H1 (cell line): ENCODE measurements at regions not wholly inside any gene's neighbourhood (a gene's known extent, or its start where the extent isn't known, plus 50 kb on each side); places are given as distances from the start of the nearest gene placed in this dataset.

Experiments
- CTCF ChIA-PET: fragments of 300-600 bp; sonication (Branson Sonifier 250); formaldehyde crosslinking; loops from one replicate; lab custom pipeline; 2021; ENCODE audit not compliant: partially characterized antibody; lab: Charles Lee
- POLR2A ChIA-PET: fragments of 300-600 bp; sonication (Branson Sonifier 250); formaldehyde crosslinking; loops from one replicate; lab custom pipeline; 2021; ENCODE audit warnings: inconsistent platforms; ENCODE audit not compliant: partially characterized antibody; lab: Charles Lee
- DNase-seq, 2 experiments: peaks; one replicate each; pipeline versions ENCODE4 v3.0.0 to v3.0.0-alpha.2; 2010 to 2022; ENCODE audit warnings: low spot score in 2 of 2, low read depth in 1 of 2, mixed read lengths in 1 of 2
- FAIRE-seq: peaks from 2 replicates; lab custom pipeline; 2011; peaks lifted over from hg19 to GRCh38; lab: Jason Lieb, UNC
- H2AFZ ChIP-seq: 2 replicates; pipeline ENCODE4 v1.8.1; 2012; ENCODE audit warnings: low read length, inconsistent platforms
- H2AK5ac ChIP-seq: 2 replicates; pipeline ENCODE4 v1.6.1; 2013; ENCODE audit warnings: low read depth, low read length
- H2BK120ac ChIP-seq: replicated peaks from 2 replicates; pipeline ENCODE3; 2013; ENCODE audit warnings: low read depth, low read length, inconsistent platforms
- H2BK12ac ChIP-seq: 2 replicates; pipeline ENCODE4 v1.6.1; 2013; ENCODE audit warnings: low read depth, low read length
- H2BK15ac ChIP-seq: 2 replicates; pipeline ENCODE4 v1.6.1; 2013; ENCODE audit warnings: low read length
- H2BK20ac ChIP-seq: 2 replicates; pipeline ENCODE4 v1.6.1; 2013; ENCODE audit warnings: low read length
- H2BK5ac ChIP-seq: 2 replicates; pipeline ENCODE4 v1.6.1; 2013; ENCODE audit warnings: low read depth, low read length
- H3K14ac ChIP-seq: 2 replicates; pipeline ENCODE4 v1.6.1; 2013; ENCODE audit warnings: inconsistent platforms; ENCODE audit not compliant: insufficient read length
- H3K18ac ChIP-seq: 2 replicates; pipeline ENCODE4 v1.6.1; 2013; ENCODE audit warnings: low read length; ENCODE audit errors: extremely low read depth
- H3K23ac ChIP-seq: 2 replicates; pipeline ENCODE4 v1.6.1; 2013; ENCODE audit warnings: inconsistent platforms; ENCODE audit not compliant: insufficient read length
- H3K23me2 ChIP-seq: 2 replicates; pipeline ENCODE4 v1.6.1; 2013; ENCODE audit warnings: low read depth, low read length
- H3K27ac ChIP-seq: 2 replicates; pipeline ENCODE4 v1.6.1; 2011; ENCODE audit warnings: low read depth, low read length, inconsistent platforms
- H3K27me3 ChIP-seq, 4 experiments: replicated peaks in 1 of 4; 1 replicate in 1 of 4; 2 replicates in 3 of 4; pipeline versions ENCODE4 v1.6.1 to v1.8.1; 2011 to 2013; ENCODE audit warnings: low read length in 3 of 4, mild to moderate bottlenecking in 3 of 4, inconsistent platforms in 2 of 4, mixed read lengths in 2 of 4, moderate library complexity in 1 of 4; ENCODE audit not compliant: control insufficient read depth in 3 of 4, insufficient read depth in 3 of 4; ENCODE audit errors: extremely low read depth in 1 of 4
- H3K36me3 ChIP-seq, 4 experiments: 2 replicates each; pipeline versions ENCODE4 v1.6.1 to v1.8.1; 2011 to 2013; ENCODE audit warnings: mild to moderate bottlenecking in 4 of 4, low read length in 3 of 4, moderate library complexity in 2 of 4, control low read depth in 1 of 4, inconsistent platforms in 1 of 4; ENCODE audit not compliant: insufficient read depth in 4 of 4, control insufficient read depth in 2 of 4
- H3K4ac ChIP-seq: replicated peaks from 2 replicates; pipeline ENCODE3; 2013; ENCODE audit warnings: low read length, low read depth, mixed read lengths, inconsistent platforms; ENCODE audit not compliant: insufficient read length
- H3K4me1 ChIP-seq, 4 experiments: replicated peaks in 1 of 4; 1 replicate in 1 of 4; 2 replicates in 3 of 4; pipeline versions ENCODE4 v1.6.1 to v1.8.1; 2011 to 2013; ENCODE audit warnings: low read length in 3 of 4, inconsistent platforms in 2 of 4, mixed read lengths in 1 of 4; ENCODE audit not compliant: insufficient read depth in 4 of 4, control insufficient read depth in 3 of 4
- H3K4me2 ChIP-seq, 2 experiments: 2 replicates each; pipeline versions ENCODE4 v1.6.1 to v1.8.1; 2011 to 2013; ENCODE audit warnings: low read depth in 2 of 2, low read length in 2 of 2, control low read depth in 1 of 2, inconsistent platforms in 1 of 2, mild to moderate bottlenecking in 1 of 2; ENCODE audit not compliant: insufficient read depth in 1 of 2
- H3K4me3 ChIP-seq, 4 experiments: fragments of 200-600, 300-600 bp in 1 of 4; sonication (generic), shearing (Covaris generic), sonication (Bioruptor Twin) in 1 of 4; 2 replicates each; pipeline versions ENCODE4 v1.5.1 to v1.8.1; 2011 to 2016; ENCODE audit warnings: low read length in 4 of 4, low read depth in 3 of 4, control low read depth in 2 of 4, inconsistent platforms in 2 of 4, mild to moderate bottlenecking in 2 of 4, mixed read lengths in 1 of 4, moderate library complexity in 1 of 4; ENCODE audit not compliant: insufficient read depth in 2 of 4; ENCODE audit errors: extremely low read depth in 1 of 4
- H3K56ac ChIP-seq: replicated peaks from 2 replicates; pipeline ENCODE3; 2013; ENCODE audit warnings: low read depth, mild to moderate bottlenecking, mixed read lengths, low read length, inconsistent platforms; ENCODE audit not compliant: insufficient read length
- H3K79me1 ChIP-seq: 2 replicates; pipeline ENCODE4 v1.6.1; 2013; ENCODE audit warnings: low read depth, low read length, control low read depth
- H3K79me2 ChIP-seq, 2 experiments: 2 replicates each; pipeline versions ENCODE4 v1.6.1 to v1.8.1; 2012 to 2013; ENCODE audit warnings: low read length in 2 of 2, mild to moderate bottlenecking in 2 of 2, inconsistent platforms in 1 of 2; ENCODE audit not compliant: insufficient read depth in 2 of 2, control insufficient read depth in 1 of 2
- H3K9ac ChIP-seq, 4 experiments: replicated peaks in 1 of 4; 1 replicate in 1 of 4; 2 replicates in 3 of 4; pipeline versions ENCODE4 v1.6.1 to v1.8.1; 2011 to 2013; ENCODE audit warnings: low read depth in 3 of 4, low read length in 3 of 4, control low read depth in 2 of 4, mild to moderate bottlenecking in 2 of 4, moderate library complexity in 2 of 4, inconsistent platforms in 1 of 4; ENCODE audit errors: extremely low read depth in 1 of 4
- H3K9me3 ChIP-seq, 2 experiments: 2 replicates each; pipeline versions ENCODE4 v1.6.1 to v1.8.1; 2012 to 2013; ENCODE audit warnings: mild to moderate bottlenecking in 2 of 2, moderate library complexity in 2 of 2, control low read depth in 1 of 2, inconsistent platforms in 1 of 2, low read depth in 1 of 2, low read length in 1 of 2, mixed read lengths in 1 of 2; ENCODE audit not compliant: insufficient read depth in 2 of 2
- H4K20me1 ChIP-seq, 2 experiments: replicated peaks in 1 of 2; 2 replicates each; pipeline versions ENCODE3 to v1.8.1; 2011 to 2013; ENCODE audit warnings: inconsistent platforms in 2 of 2, low read length in 2 of 2, mild to moderate bottlenecking in 1 of 2; ENCODE audit not compliant: insufficient read depth in 2 of 2, control insufficient read depth in 1 of 2
- H4K5ac ChIP-seq: 2 replicates; pipeline ENCODE4 v1.6.1; 2013; ENCODE audit warnings: low read length, low read depth, mixed read lengths, inconsistent platforms; ENCODE audit not compliant: insufficient read length
- H4K8ac ChIP-seq: 2 replicates; pipeline ENCODE4 v1.8.0; 2013; ENCODE audit warnings: mild to moderate bottlenecking, moderate library complexity, low read length, inconsistent platforms; ENCODE audit not compliant: insufficient read depth; ENCODE audit errors: extremely low read depth
- H4K91ac ChIP-seq: replicated peaks from 2 replicates; pipeline ENCODE3; 2013; ENCODE audit warnings: low read length, mixed read lengths, inconsistent platforms; ENCODE audit not compliant: insufficient read length
- BACH1 ChIP-seq: IDR thresholded peaks from 2 replicates; pipeline ENCODE4 v1.6.1; 2012; ENCODE audit warnings: low read length, improper control_type of control experiment
- EP300 ChIP-seq, 2 experiments: IDR thresholded peaks; 1 replicate in 1 of 2; 2 replicates in 1 of 2; pipeline ENCODE4 v1.6.1; 2011 to 2012; ENCODE audit warnings: low read depth in 2 of 2, low read length in 2 of 2, mild to moderate bottlenecking in 2 of 2, borderline replicate concordance in 1 of 2, inconsistent platforms in 1 of 2, moderate library complexity in 1 of 2
- JUND ChIP-seq: IDR thresholded peaks from 2 replicates; pipeline ENCODE4 v1.6.1; 2011; ENCODE audit warnings: mild to moderate bottlenecking, improper control_type of control experiment, low read length
- KDM4A ChIP-seq: IDR thresholded peaks from one replicate; pipeline ENCODE4 v1.7.1; 2012; ENCODE audit warnings: low read depth, mild to moderate bottlenecking, moderate library complexity, low read length, inconsistent platforms; ENCODE audit not compliant: severe bottlenecking
- MAX ChIP-seq: IDR thresholded peaks from 2 replicates; pipeline ENCODE4 v1.6.1; 2012; ENCODE audit warnings: inconsistent platforms
- NANOG ChIP-seq: IDR thresholded peaks from 2 replicates; pipeline ENCODE4 v1.6.1; 2011; ENCODE audit warnings: low read length, low read depth, mild to moderate bottlenecking, inconsistent platforms; ENCODE audit not compliant: insufficient read depth, poor library complexity, severe bottlenecking
- RNF2 ChIP-seq: fragments of 200-900, 300-1000 bp; sonication (generic); IDR thresholded peaks from 2 replicates; pipeline ENCODE4 v1.7.1; 2016; ENCODE audit warnings: borderline replicate concordance, low read depth, mild to moderate bottlenecking, antibody characterized with exemption, low read length; ENCODE audit not compliant: poor library complexity, severe bottlenecking; ENCODE audit errors: missing control alignments
- SIN3A ChIP-seq, 2 experiments: IDR thresholded peaks in 1 of 2; conservative IDR thresholded peaks in 1 of 2; 2 replicates each; pipeline ENCODE4 v1.6.1; 2011 to 2012; ENCODE audit warnings: low read length in 2 of 2, improper control_type of control experiment in 1 of 2, low read depth in 1 of 2, mild to moderate bottlenecking in 1 of 2
- SIRT6 ChIP-seq: IDR thresholded peaks from one replicate; pipeline ENCODE4 v1.7.1; 2012; ENCODE audit warnings: low read length, inconsistent platforms
- SP4 ChIP-seq: IDR thresholded peaks from 2 replicates; pipeline ENCODE4 v1.6.1; 2012; ENCODE audit warnings: low read length, inconsistent platforms
- SUZ12 ChIP-seq: fragments of 200-600 bp; sonication (generic); IDR thresholded peaks from 2 replicates; pipeline ENCODE4 v1.6.1; 2012; ENCODE audit warnings: mild to moderate bottlenecking, inconsistent platforms, low read length, moderate library complexity, mixed read lengths
- TAF1 ChIP-seq: IDR thresholded peaks from 2 replicates; pipeline ENCODE4 v1.6.1; 2011; ENCODE audit warnings: mild to moderate bottlenecking, low read depth, low read length
- YY1 ChIP-seq: IDR thresholded peaks from 2 replicates; pipeline ENCODE4 v1.6.1; 2011; ENCODE audit warnings: low read depth, mild to moderate bottlenecking, low read length
- ZNF274 ChIP-seq: IDR thresholded peaks from 2 replicates; pipeline ENCODE4 v1.7.0; 2012; ENCODE audit warnings: low read length, borderline replicate concordance; ENCODE audit errors: extremely low read depth
- WGBS, 2 experiments: shearing (Covaris generic) in 1 of 2; methylation state at CpG; one replicate each; pipeline versions ENCODE4 v1.1.6 to v1.1.7; 2013 to 2015; ENCODE audit warnings: low lambda C conversion rate in 2 of 2, mixed read lengths in 2 of 2, inconsistent platforms in 1 of 2, low coverage in 1 of 2, missing lambda C conversion rate in 1 of 2; ENCODE audit not compliant: insufficient replicate concordance in 2 of 2, insufficient coverage in 1 of 2, insufficient read length in 1 of 2; ENCODE audit errors: extremely low coverage in 1 of 2, missing lambda C conversion rate in 1 of 2; 5-methylcytosine and 5-hydroxymethylcytosine counted together

- Histone ChIP-seq H3K9me3 (no peaks in the 10 kb centered on the region), H2BK12ac (no peak overlapping the region), H3K14ac (no peak overlapping the region), H3K79me1 (no peaks in the 10 kb centered on the region), H4K8ac (no peak overlapping the region; the same call in 1 of the 2 replicates), H2BK20ac (no peak overlapping the region), H2BK15ac (no peak overlapping the region), H3K9ac (no peak overlapping the region), H3K56ac (no peak overlapping the region), H3K4me2 (no peak overlapping the region), H3K4me1 (no peaks in the 10 kb centered on the region), H2AFZ (no peak overlapping the region), H3K27ac (no peak overlapping the region), H4K5ac (no peak overlapping the region), H4K91ac (no peak overlapping the region), H3K36me3 (no peaks in the 10 kb centered on the region), H3K4me3 (no peak overlapping the region), H2BK120ac (no peak overlapping the region), H4K20me1 (no peaks in the 10 kb centered on the region), H2AK5ac (no peak overlapping the region), H3K23me2 (peaks cover 2% of the 10 kb centered on the region; the same call in 1 of the 2 replicates), H3K79me2 (no peaks in the 10 kb centered on the region), H3K23ac (no peak overlapping the region), H2BK5ac (no peak overlapping the region), H3K27me3 (0 out of 7 replicates have a peak, but pooled peaks cover 0 to 2% (median 0%) of the 10 kb centered on the region in 4 experiments), H3K4ac (no peak overlapping the region), H3K18ac (no peak overlapping the region)
- POLR2A ChIA-PET, result interaction anchor here (0.9 kb wide), 1 partner anchor 15 kb away, joined by 3 read pairs; no protein-coding TSS in a partner anchor
- 83% methylated on average over 2 of the region's 2 CpGs; no CpG with 5 or more reads in 1 of the 2 experiments for WGBS, 2 experiments
- FAIRE-seq, result no peak
- CTCF ChIA-PET, result interaction anchor here (1.1 to 2.2 kb wide), 3 partner anchors 14 to 235 kb away, joined by 4 to 6 read pairs (median 4); no protein-coding TSS in a partner anchor
- no peak for DNase-seq
- TF ChIP-seq BACH1 (no peak), ZNF274 (no peak), RNF2 (no peak), EP300 (IDR thresholded peaks at IDR 0.05; ENCODE audit: borderline replicate concordance in 1 of 2, low read depth in 2 of 2, low read length in 2 of 2) (no peak), YY1 (no peak), TAF1 (no peak), SP4 (no peak), SIRT6 (no peak), KDM4A (no peak), SIN3A (conservative IDR thresholded peaks at IDR 0.05 in 1 of 2, IDR thresholded peaks at IDR 0.05 in 1 of 2; ENCODE audit: low read depth in 1 of 2, low read length in 2 of 2) (no peak), MAX (no peak), SUZ12 (no peak), NANOG (no peak), JUND (no peak)
Measured at GRCh38 chr11:130593064-130593463, 144.6 kb downstream of the ADAMTS15 start.
